ENCODE measurements at regions not wholly inside any gene's neighbourhood (a gene's known extent, or its start where the extent isn't known, plus 50 kb on each side); places are given as distances from the start of the nearest gene placed in this dataset.

- DNase-seq: no peak
These were observed 111.5 kb upstream of the NHSL1 start for GRCh38 chr6:138610816-138611215.

GRCh38 chr6:138614151-138614550 lies 114.9 kb upstream of the NHSL1 start:
- DNase-seq: no peak

GRCh38 chr6:138618168-138618567 lies 118.9 kb upstream of the NHSL1 start:
- DNase-seq: no peak

- no peak for DNase-seq
These were observed 121.3 kb upstream of the NHSL1 start for GRCh38 chr6:138620630-138621029.

- no peak for DNase-seq
These were observed 123.7 kb upstream of the NHSL1 start for GRCh38 chr6:138622967-138623366.

GRCh38 chr6:138631566-138631965 lies 132.3 kb upstream of the NHSL1 start:
- no peak for DNase-seq

GRCh38 chr6:138637822-138638221 lies 135.7 kb upstream of the CCDC28A start:
- DNase-seq: no peak

GRCh38 chr6:138638604-138639003 lies 135.0 kb upstream of the CCDC28A start:
- DNase-seq: no peak

GRCh38 chr6:138640028-138640427 lies 133.5 kb upstream of the CCDC28A start:
- DNase-seq: no peak

GRCh38 chr6:138643210-138643609 lies 130.4 kb upstream of the CCDC28A start:
- no peak for DNase-seq

- no peak for DNase-seq
These were observed 127.5 kb upstream of the CCDC28A start for GRCh38 chr6:138645976-138646640.

GRCh38 chr6:138647006-138647405 lies 126.6 kb upstream of the CCDC28A start:
- no peak for DNase-seq

GRCh38 chr6:138648127-138648526 lies 125.4 kb upstream of the CCDC28A start:
- no peak for DNase-seq

GRCh38 chr6:138651491-138651890 lies 122.1 kb upstream of the CCDC28A start:
- no peak for DNase-seq

GRCh38 chr6:138652824-138653223 lies 120.7 kb upstream of the CCDC28A start:
- no peak for DNase-seq

GRCh38 chr6:138653435-138653834 lies 120.1 kb upstream of the CCDC28A start:
- no peak for DNase-seq

GRCh38 chr6:138654715-138655634 lies 118.6 kb upstream of the CCDC28A start:
- DNase-seq: no peak

- no peak for DNase-seq
These were observed 117.7 kb upstream of the CCDC28A start for GRCh38 chr6:138655828-138656227.

GRCh38 chr6:138656364-138657064 lies 117.1 kb upstream of the CCDC28A start:
- no peak for DNase-seq

- no peak for DNase-seq
These were observed 116.5 kb upstream of the CCDC28A start for GRCh38 chr6:138657065-138657425.

GRCh38 chr6:138659998-138660397 lies 113.6 kb upstream of the CCDC28A start:
- DNase-seq: no peak

- no peak for DNase-seq
These were observed 111.1 kb upstream of the CCDC28A start for GRCh38 chr6:138662471-138662870.

GRCh38 chr6:138663892-138664291 lies 109.7 kb upstream of the CCDC28A start:
- DNase-seq: no peak

- no peak for DNase-seq
These were observed 108.8 kb upstream of the CCDC28A start for GRCh38 chr6:138664745-138665144.
